ENCODE measurements at regions not wholly inside any gene's neighbourhood (a gene's known extent, or its start where the extent isn't known, plus 50 kb on each side); places are given as distances from the start of the nearest gene placed in this dataset.

DNA sequence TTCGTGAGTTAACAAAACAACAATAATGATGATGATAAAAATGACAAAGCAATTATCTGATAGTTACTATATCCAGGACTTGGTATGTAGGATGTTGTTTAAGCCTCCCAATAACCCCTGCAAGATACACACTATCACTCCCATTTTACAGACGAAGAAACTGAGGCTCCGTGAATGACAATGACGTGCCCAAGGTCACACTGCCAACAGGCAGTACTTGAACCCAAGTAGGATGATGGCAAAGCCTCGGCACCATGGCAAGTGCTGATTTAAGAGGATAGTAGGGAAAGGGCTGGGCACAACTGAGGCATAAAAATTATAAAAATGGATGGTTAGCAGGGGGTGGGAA lies 226.8 kb upstream of the LHX5 start:
- TF ChIP-seq, protein P1, sequence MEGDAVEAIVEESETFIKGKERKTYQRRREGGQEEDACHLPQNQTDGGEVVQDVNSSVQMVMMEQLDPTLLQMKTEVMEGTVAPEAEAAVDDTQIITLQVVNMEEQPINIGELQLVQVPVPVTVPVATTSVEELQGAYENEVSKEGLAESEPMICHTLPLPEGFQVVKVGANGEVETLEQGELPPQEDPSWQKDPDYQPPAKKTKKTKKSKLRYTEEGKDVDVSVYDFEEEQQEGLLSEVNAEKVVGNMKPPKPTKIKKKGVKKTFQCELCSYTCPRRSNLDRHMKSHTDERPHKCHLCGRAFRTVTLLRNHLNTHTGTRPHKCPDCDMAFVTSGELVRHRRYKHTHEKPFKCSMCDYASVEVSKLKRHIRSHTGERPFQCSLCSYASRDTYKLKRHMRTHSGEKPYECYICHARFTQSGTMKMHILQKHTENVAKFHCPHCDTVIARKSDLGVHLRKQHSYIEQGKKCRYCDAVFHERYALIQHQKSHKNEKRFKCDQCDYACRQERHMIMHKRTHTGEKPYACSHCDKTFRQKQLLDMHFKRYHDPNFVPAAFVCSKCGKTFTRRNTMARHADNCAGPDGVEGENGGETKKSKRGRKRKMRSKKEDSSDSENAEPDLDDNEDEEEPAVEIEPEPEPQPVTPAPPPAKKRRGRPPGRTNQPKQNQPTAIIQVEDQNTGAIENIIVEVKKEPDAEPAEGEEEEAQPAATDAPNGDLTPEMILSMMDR (IDR thresholded peaks at IDR 0.05), result no peak
- TF ChIP-seq POLR2A (IDR thresholded peaks at IDR 0.05), result no peak
